Endothelial cell of umbilical vein (primary cell): ENCODE measurements at regions not wholly inside any gene's neighbourhood (a gene's known extent, or its start where the extent isn't known, plus 50 kb on each side); places are given as distances from the start of the nearest gene placed in this dataset.

Experiments
- CTCF ChIP-seq, 2 donors: IDR thresholded peaks; 1 replicate in 1 of 2; 2 replicates in 1 of 2; pipeline ENCODE4 v1.5.1; 2011; ENCODE audit warnings: low read length in 2 of 2, mild to moderate bottlenecking in 2 of 2, moderate library complexity in 2 of 2, control low read depth in 1 of 2, inconsistent platforms in 1 of 2, low read depth in 1 of 2; ENCODE audit not compliant: insufficient read depth in 1 of 2; ENCODE audit errors: extremely low read depth in 1 of 2
- EZH2 ChIP-seq: IDR thresholded peaks from 2 replicates; pipeline ENCODE4 v1.6.1; 2012; ENCODE audit warnings: borderline replicate concordance, low read depth, mild to moderate bottlenecking, moderate library complexity, low read length, inconsistent platforms; ENCODE audit not compliant: severe bottlenecking
- FOS ChIP-seq: IDR thresholded peaks from 2 replicates; pipeline ENCODE4 v1.6.1; 2011; ENCODE audit warnings: mild to moderate bottlenecking, low read length, moderate library complexity, borderline replicate concordance; ENCODE audit not compliant: insufficient read depth
- MYC ChIP-seq: IDR thresholded peaks from one replicate; pipeline ENCODE4 v1.6.1; 2011; ENCODE audit warnings: mild to moderate bottlenecking, low read depth, low read length
- POLR2A ChIP-seq: IDR thresholded peaks from 2 replicates; pipeline ENCODE4 v1.6.1; 2012; ENCODE audit warnings: low read depth, mild to moderate bottlenecking, control low read depth, low read length
- POLR2AphosphoS5 ChIP-seq: IDR thresholded peaks from 2 replicates; pipeline ENCODE4 v1.6.1; 2012; ENCODE audit warnings: low read depth, mild to moderate bottlenecking, control low read depth, low read length, moderate library complexity; ENCODE audit not compliant: insufficient read depth
- TF ChIP-seq, protein P1 (sequence below): IDR thresholded peaks from 2 replicates; pipeline ENCODE4 v1.6.1; 2011; ENCODE audit not compliant: insufficient read depth, insufficient read length

DNA sequence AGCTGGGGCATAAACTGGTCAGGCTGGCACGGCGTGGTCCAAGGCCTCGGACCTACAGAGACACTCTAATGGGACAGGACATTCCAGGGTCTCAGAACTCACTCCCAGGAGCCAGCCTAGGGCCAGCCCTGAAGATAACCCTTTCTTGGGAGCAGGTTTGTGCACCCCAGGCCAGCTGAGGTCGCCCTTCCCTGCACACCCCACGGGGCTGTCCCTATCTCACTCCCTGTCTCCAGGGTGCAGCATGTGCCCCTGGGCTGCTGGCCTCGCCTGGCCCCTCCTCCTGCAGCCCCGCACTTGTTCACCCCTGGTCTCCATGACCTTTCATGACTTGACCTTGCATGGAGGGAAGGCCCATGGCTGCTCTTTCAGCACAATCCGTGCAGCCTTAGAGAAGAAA lies 1321.8 kb downstream of the BRD1 start:
- TF ChIP-seq, protein P1, sequence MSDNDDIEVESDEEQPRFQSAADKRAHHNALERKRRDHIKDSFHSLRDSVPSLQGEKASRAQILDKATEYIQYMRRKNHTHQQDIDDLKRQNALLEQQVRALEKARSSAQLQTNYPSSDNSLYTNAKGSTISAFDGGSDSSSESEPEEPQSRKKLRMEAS = no peak
- TF ChIP-seq CTCF (IDR thresholded peaks at IDR 0.05; ENCODE audit: extremely low read depth in 1 of 2, insufficient read depth in 1 of 2, low read depth in 1 of 2, low read length in 2 of 2) = no peak
- TF ChIP-seq POLR2A = no peak
- TF ChIP-seq POLR2AphosphoS5 = no peak
- TF ChIP-seq MYC = no peak
- TF ChIP-seq EZH2 = no peak
- no peak for TF ChIP-seq FOS
